ENCODE measurements at regions not wholly inside any gene's neighbourhood (a gene's known extent, or its start where the extent isn't known, plus 50 kb on each side); places are given as distances from the start of the nearest gene placed in this dataset.
"Not testable (repeated sequence)": the region's sequence is repeated elsewhere in the genome, so short reads cannot be mapped to it uniquely, and the experiment has no call there.

- H3K36me3 ChIP-seq (ENCODE audit: insufficient read depth, insufficient read length, low read length) = no peaks in the 10 kb centered on the region
- H3K27me3 ChIP-seq (ENCODE audit: insufficient read depth, insufficient read length) = no peaks in the 10 kb centered on the region
- H3K4me1 ChIP-seq (ENCODE audit: insufficient read depth, insufficient read length) = no peaks in the 10 kb centered on the region
- no peak for DNase-seq (ENCODE audit: low read depth, low spot score)
- no peak overlapping the region for H3K9ac ChIP-seq (ENCODE audit: insufficient read length, low read depth)
- TF ChIP-seq SUZ12 (IDR thresholded peaks at IDR 0.05; ENCODE audit: extremely low read depth, insufficient read depth, insufficient read length) (no peak), ZNF274 (IDR thresholded peaks at IDR 0.05; ENCODE audit: low read depth, low read length) (no peak), YY1 (IDR thresholded peaks at IDR 0.05; ENCODE audit: insufficient read depth, insufficient read length) (no peak)
- H3K9me3 ChIP-seq (ENCODE audit: insufficient read depth, low read length) = no peaks in the 10 kb centered on the region
- no peak overlapping the region for H3K4me3 ChIP-seq (ENCODE audit: insufficient read length, low read depth)
These were observed 619.4 kb upstream of the SPANXN1 start for GRCh38 chrX:144627947-144628346.

- H3K4me1 ChIP-seq (ENCODE audit: insufficient read depth, insufficient read length); DNase-seq (ENCODE audit: low read depth, low spot score); H3K27me3 ChIP-seq (ENCODE audit: insufficient read depth, insufficient read length); H3K36me3 ChIP-seq (ENCODE audit: insufficient read depth, insufficient read length, low read length); H3K9ac ChIP-seq (ENCODE audit: insufficient read length, low read depth); H3K9me3 ChIP-seq (ENCODE audit: insufficient read depth, low read length); H3K4me3 ChIP-seq (ENCODE audit: insufficient read length, low read depth): not testable (repeated sequence)
These were observed 612.9 kb upstream of the SPANXN1 start for GRCh38 chrX:144634451-144634850.

- Histone ChIP-seq H3K9me3 (ENCODE audit: insufficient read depth, low read length) (no peaks in the 10 kb centered on the region), H3K9ac (ENCODE audit: insufficient read length, low read depth) (no peak overlapping the region), H3K36me3 (ENCODE audit: insufficient read depth, insufficient read length, low read length) (no peaks in the 10 kb centered on the region), H3K4me3 (ENCODE audit: insufficient read length, low read depth) (no peak overlapping the region), H3K4me1 (ENCODE audit: insufficient read depth, insufficient read length) (no peaks in the 10 kb centered on the region), H3K27me3 (ENCODE audit: insufficient read depth, insufficient read length) (no peaks in the 10 kb centered on the region)
- TF ChIP-seq YY1 (IDR thresholded peaks at IDR 0.05; ENCODE audit: insufficient read depth, insufficient read length) (no peak), ZNF274 (IDR thresholded peaks at IDR 0.05; ENCODE audit: low read depth, low read length) (no peak), SUZ12 (IDR thresholded peaks at IDR 0.05; ENCODE audit: extremely low read depth, insufficient read depth, insufficient read length) (no peak)
- DNase-seq (ENCODE audit: low read depth, low spot score) = no peak
These were observed 609.6 kb upstream of the SPANXN1 start for GRCh38 chrX:144637731-144638130.

- Histone ChIP-seq H3K9me3 (ENCODE audit: insufficient read depth, low read length) (no peaks in the 10 kb centered on the region), H3K9ac (ENCODE audit: insufficient read length, low read depth) (no peak overlapping the region), H3K4me3 (ENCODE audit: insufficient read length, low read depth) (no peak overlapping the region), H3K4me1 (ENCODE audit: insufficient read depth, insufficient read length) (no peaks in the 10 kb centered on the region), H3K27me3 (ENCODE audit: insufficient read depth, insufficient read length) (no peaks in the 10 kb centered on the region), H3K36me3 (ENCODE audit: insufficient read depth, insufficient read length, low read length) (no peaks in the 10 kb centered on the region)
- TF ChIP-seq ZNF274 (IDR thresholded peaks at IDR 0.05; ENCODE audit: low read depth, low read length) (no peak), YY1 (IDR thresholded peaks at IDR 0.05; ENCODE audit: insufficient read depth, insufficient read length) (no peak), SUZ12 (IDR thresholded peaks at IDR 0.05; ENCODE audit: extremely low read depth, insufficient read depth, insufficient read length) (no peak)
- no peak for DNase-seq (ENCODE audit: low read depth, low spot score)
These were observed 598.5 kb upstream of the SPANXN1 start for GRCh38 chrX:144648788-144649187.

- Histone ChIP-seq H3K9me3 (ENCODE audit: insufficient read depth, low read length) (no peaks in the 10 kb centered on the region), H3K9ac (ENCODE audit: insufficient read length, low read depth) (no peak overlapping the region), H3K4me1 (ENCODE audit: insufficient read depth, insufficient read length) (no peaks in the 10 kb centered on the region), H3K27me3 (ENCODE audit: insufficient read depth, insufficient read length) (no peaks in the 10 kb centered on the region), H3K36me3 (ENCODE audit: insufficient read depth, insufficient read length, low read length) (no peaks in the 10 kb centered on the region), H3K4me3 (ENCODE audit: insufficient read length, low read depth) (no peak overlapping the region)
- no peak for DNase-seq (ENCODE audit: low read depth, low spot score)
- no peak for TF ChIP-seq ZNF274 (IDR thresholded peaks at IDR 0.05; ENCODE audit: low read depth, low read length)
- TF ChIP-seq SUZ12 (IDR thresholded peaks at IDR 0.05; ENCODE audit: extremely low read depth, insufficient read depth, insufficient read length) = no peak
- TF ChIP-seq YY1 (IDR thresholded peaks at IDR 0.05; ENCODE audit: insufficient read depth, insufficient read length) = no peak
These were observed 565.8 kb upstream of the SPANXN1 start for GRCh38 chrX:144681501-144681900.

GRCh38 chrX:144683247-144683646 is 564.1 kb upstream of the SPANXN1 start:
- Histone ChIP-seq H3K27me3 (ENCODE audit: insufficient read depth, insufficient read length) (no peaks in the 10 kb centered on the region), H3K9me3 (ENCODE audit: insufficient read depth, low read length) (no peaks in the 10 kb centered on the region), H3K36me3 (ENCODE audit: insufficient read depth, insufficient read length, low read length) (no peaks in the 10 kb centered on the region), H3K9ac (ENCODE audit: insufficient read length, low read depth) (no peak overlapping the region), H3K4me3 (ENCODE audit: insufficient read length, low read depth) (no peak overlapping the region), H3K4me1 (ENCODE audit: insufficient read depth, insufficient read length) (no peaks in the 10 kb centered on the region)
- TF ChIP-seq YY1 (IDR thresholded peaks at IDR 0.05; ENCODE audit: insufficient read depth, insufficient read length) (no peak), SUZ12 (IDR thresholded peaks at IDR 0.05; ENCODE audit: extremely low read depth, insufficient read depth, insufficient read length) (no peak), ZNF274 (IDR thresholded peaks at IDR 0.05; ENCODE audit: low read depth, low read length) (no peak)
- DNase-seq (ENCODE audit: low read depth, low spot score) = no peak

- no peaks in the 10 kb centered on the region for H3K36me3 ChIP-seq (ENCODE audit: insufficient read depth, insufficient read length, low read length)
- H3K27me3 ChIP-seq (ENCODE audit: insufficient read depth, insufficient read length) = no peaks in the 10 kb centered on the region
- H3K4me1 ChIP-seq (ENCODE audit: insufficient read depth, insufficient read length) = no peaks in the 10 kb centered on the region
- H3K9me3 ChIP-seq (ENCODE audit: insufficient read depth, low read length) = no peaks in the 10 kb centered on the region
- no peak overlapping the region for H3K9ac ChIP-seq (ENCODE audit: insufficient read length, low read depth)
- DNase-seq (ENCODE audit: low read depth, low spot score) = no peak
- no peak for TF ChIP-seq SUZ12 (IDR thresholded peaks at IDR 0.05; ENCODE audit: extremely low read depth, insufficient read depth, insufficient read length)
- no peak for TF ChIP-seq ZNF274 (IDR thresholded peaks at IDR 0.05; ENCODE audit: low read depth, low read length)
- TF ChIP-seq YY1 (IDR thresholded peaks at IDR 0.05; ENCODE audit: insufficient read depth, insufficient read length) = no peak
- H3K4me3 ChIP-seq (ENCODE audit: insufficient read length, low read depth) = no peak overlapping the region
These were observed 537.5 kb upstream of the SPANXN1 start for GRCh38 chrX:144709841-144710240.

GRCh38 chrX:144715337-144715736 is 532.0 kb upstream of the SPANXN1 start:
- DNase-seq (ENCODE audit: low read depth, low spot score) = no peak
- Histone ChIP-seq H3K27me3 (ENCODE audit: insufficient read depth, insufficient read length) (no peaks in the 10 kb centered on the region), H3K36me3 (ENCODE audit: insufficient read depth, insufficient read length, low read length) (no peaks in the 10 kb centered on the region), H3K4me1 (ENCODE audit: insufficient read depth, insufficient read length) (no peaks in the 10 kb centered on the region), H3K9me3 (ENCODE audit: insufficient read depth, low read length) (no peaks in the 10 kb centered on the region), H3K4me3 (ENCODE audit: insufficient read length, low read depth) (no peak overlapping the region), H3K9ac (ENCODE audit: insufficient read length, low read depth) (no peak overlapping the region)
- TF ChIP-seq YY1 (IDR thresholded peaks at IDR 0.05; ENCODE audit: insufficient read depth, insufficient read length) (no peak), ZNF274 (IDR thresholded peaks at IDR 0.05; ENCODE audit: low read depth, low read length) (no peak), SUZ12 (IDR thresholded peaks at IDR 0.05; ENCODE audit: extremely low read depth, insufficient read depth, insufficient read length) (no peak)
